ENCODE measurements at regions not wholly inside any gene's neighbourhood (a gene's known extent, or its start where the extent isn't known, plus 50 kb on each side); places are given as distances from the start of the nearest gene placed in this dataset.

- no peak overlapping the region for H3K4me3 ChIP-seq
- TF ChIP-seq POLR2AphosphoS5 (IDR thresholded peaks at IDR 0.05) (no peak), POLR2A (IDR thresholded peaks at IDR 0.05) (no peak)
- H3K27me3 ChIP-seq: no peaks in the 10 kb centered on the region
- 23 to 63% methylated on average over 1 of the region's 1 CpG for WGBS, 2 donors
- no peak for DNase-seq
- no peaks in the 10 kb centered on the region for H3K36me3 ChIP-seq
- intact Hi-C loops (cut with DNase I): no loop called here
- no peak overlapping the region for H3K27ac ChIP-seq
- H3K4me1 ChIP-seq: no peaks in the 10 kb centered on the region
- H3K9me3 ChIP-seq: no peaks in the 10 kb centered on the region
Observed at GRCh38 chr1:222247081-222247480, 300.8 kb downstream of the HHIPL2 start.

DNA sequence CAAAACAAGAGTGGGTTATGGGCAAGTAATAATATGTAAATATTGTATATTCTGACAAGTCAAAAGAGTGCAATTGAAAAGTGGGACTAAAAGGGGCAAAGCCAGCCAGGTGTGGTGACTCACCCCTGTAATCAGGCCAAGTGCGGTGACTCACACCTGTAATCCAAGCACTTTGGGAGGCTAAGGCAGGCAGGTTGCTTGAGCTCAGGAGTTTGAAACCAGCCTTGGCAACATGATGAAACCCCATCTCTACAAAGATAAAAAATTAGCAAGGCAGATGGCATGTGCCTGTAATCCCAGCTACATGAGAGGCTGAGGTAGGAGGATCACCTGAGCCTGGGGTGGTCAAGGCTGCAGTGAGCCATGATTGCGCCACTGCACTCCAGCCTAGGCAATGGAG is 304.0 kb downstream of the HHIPL2 start:
- no peaks in the 10 kb centered on the region for H3K27me3 ChIP-seq
- DNase-seq: no peak

GRCh38 chr1:222242492-222242891 is 305.4 kb downstream of the HHIPL2 start:
- no peak for DNase-seq
- Histone ChIP-seq H3K9me3 (no peaks in the 10 kb centered on the region), H3K4me3 (no peak overlapping the region), H3K36me3 (no peaks in the 10 kb centered on the region), H3K27ac (no peak overlapping the region), H3K27me3 (no peaks in the 10 kb centered on the region), H3K4me1 (no peaks in the 10 kb centered on the region)
- TF ChIP-seq POLR2A (IDR thresholded peaks at IDR 0.05) (no peak), EP300 (IDR thresholded peaks at IDR 0.05) (no peak), POLR2AphosphoS5 (IDR thresholded peaks at IDR 0.05) (no peak), CTCF (IDR thresholded peaks at IDR 0.05) (no peak)
- intact Hi-C loops (cut with DNase I): no loop called here
- WGBS, 2 donors: 15 to 49% methylated on average over 1 of the region's 1 CpG

More for the DNA sequence above, 304.0 kb downstream of the HHIPL2 start:
- Histone ChIP-seq H3K4me3 (no peak overlapping the region), H3K9me3 (no peaks in the 10 kb centered on the region), H3K4me1 (no peaks in the 10 kb centered on the region), H3K36me3 (no peaks in the 10 kb centered on the region), H3K27ac (no peak overlapping the region)
- intact Hi-C loops (cut with DNase I): no loop called here
- WGBS, 2 donors: 66 to 76% methylated on average over 2 of the region's 2 CpGs
- no peak for TF ChIP-seq POLR2A (IDR thresholded peaks at IDR 0.05)

DNA sequence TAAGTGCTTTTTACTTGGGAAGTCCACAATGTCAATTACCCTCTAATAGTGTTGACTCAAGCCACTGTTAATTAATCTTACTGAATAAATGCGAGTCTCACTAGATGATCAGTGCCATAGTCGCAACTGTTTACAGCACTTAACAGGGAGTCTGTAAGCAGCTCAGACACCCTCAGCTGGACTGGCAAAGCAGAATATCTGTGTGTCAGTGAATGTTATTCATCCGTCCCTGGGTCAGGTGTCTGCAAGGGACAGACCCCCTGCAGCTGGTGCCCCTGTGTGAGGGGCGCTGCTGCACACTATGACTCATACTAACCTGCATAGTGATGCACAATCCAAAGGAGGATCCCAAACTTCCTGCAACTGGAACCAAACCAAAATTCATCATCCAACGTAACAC is 306.5 kb downstream of the HHIPL2 start:
- H3K4me1 ChIP-seq: no peaks in the 10 kb centered on the region
- H3K9me3 ChIP-seq: no peaks in the 10 kb centered on the region
- no peak overlapping the region for H3K4me3 ChIP-seq
- DNase-seq: no peak
- no peaks in the 10 kb centered on the region for H3K27me3 ChIP-seq
- TF ChIP-seq POLR2AphosphoS5 (IDR thresholded peaks at IDR 0.05): no peak
- no peak for TF ChIP-seq EP300 (IDR thresholded peaks at IDR 0.05)
- no peak for TF ChIP-seq CTCF (IDR thresholded peaks at IDR 0.05)
- no peak for TF ChIP-seq POLR2A (IDR thresholded peaks at IDR 0.05)
- intact Hi-C loops (cut with DNase I): no loop called here
- 47 to 73% methylated on average over 5 of the region's 5 CpGs for WGBS, 2 donors
- H3K27ac ChIP-seq: no peak overlapping the region
- H3K36me3 ChIP-seq: no peaks in the 10 kb centered on the region

DNA sequence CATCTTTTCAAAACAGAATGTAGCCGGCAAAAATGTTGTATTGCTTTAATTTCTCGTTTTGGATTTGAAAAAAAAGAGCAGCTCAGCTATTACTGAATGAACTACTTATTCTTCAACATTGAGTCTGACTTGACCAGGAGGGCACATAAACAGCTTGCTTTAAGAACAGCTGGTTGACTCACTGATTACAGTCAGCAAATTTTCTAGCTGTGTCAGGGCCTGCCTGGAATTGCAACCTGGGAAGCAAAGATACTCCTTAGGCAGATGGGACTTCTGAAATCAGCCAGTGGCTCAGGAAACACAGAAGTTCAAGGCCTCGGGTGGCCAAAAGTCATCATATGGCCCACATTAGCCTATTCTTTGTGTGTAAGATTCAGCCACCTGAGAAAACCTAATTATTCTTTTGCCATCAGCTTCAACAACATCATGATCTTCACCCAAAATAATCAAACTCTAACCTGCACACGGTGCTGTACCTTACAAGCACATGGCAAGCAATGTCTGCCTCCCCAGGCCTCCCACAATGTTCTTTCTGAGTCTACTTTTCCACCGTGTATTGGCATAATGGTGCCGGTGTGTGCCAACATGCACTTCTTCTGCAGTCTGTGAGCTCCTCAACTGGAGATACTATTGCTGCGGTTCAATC is 307.2 kb downstream of the HHIPL2 start:
- intact Hi-C loops (cut with DNase I): no loop called here
- Histone ChIP-seq H3K4me3 (no peak overlapping the region), H3K4me1 (no peaks in the 10 kb centered on the region), H3K36me3 (no peaks in the 10 kb centered on the region), H3K27me3 (no peaks in the 10 kb centered on the region), H3K27ac (no peak overlapping the region), H3K9me3 (no peaks in the 10 kb centered on the region)
- TF ChIP-seq POLR2A (IDR thresholded peaks at IDR 0.05) (no peak), EP300 (IDR thresholded peaks at IDR 0.05) (no peak), POLR2AphosphoS5 (IDR thresholded peaks at IDR 0.05) (no peak), CTCF (IDR thresholded peaks at IDR 0.05) (no peak)
- WGBS, 2 donors: 62 to 80% methylated on average over 7 of the region's 7 CpGs
- no peak for DNase-seq

- Histone ChIP-seq H3K27me3 (no peaks in the 10 kb centered on the region), H3K4me3 (no peak overlapping the region), H3K27ac (no peak overlapping the region), H3K9me3 (no peaks in the 10 kb centered on the region), H3K36me3 (no peaks in the 10 kb centered on the region), H3K4me1 (no peaks in the 10 kb centered on the region)
- 94% methylated on average over 1 of the region's 1 CpG for WGBS, 2 donors
- no peak for TF ChIP-seq POLR2A (IDR thresholded peaks at IDR 0.05)
- TF ChIP-seq EP300 (IDR thresholded peaks at IDR 0.05): no peak
- no peak for TF ChIP-seq POLR2AphosphoS5 (IDR thresholded peaks at IDR 0.05)
- TF ChIP-seq CTCF (IDR thresholded peaks at IDR 0.05): no peak
- DNase-seq: no peak
- intact Hi-C loops (cut with DNase I): no loop called here
Observed at GRCh38 chr1:222239130-222239529, 308.8 kb downstream of the HHIPL2 start.

All from sigmoid colon (tissue), 6 donors.